Osteoblast (primary cell): ENCODE measurements at regions not wholly inside any gene's neighbourhood (a gene's known extent, or its start where the extent isn't known, plus 50 kb on each side); places are given as distances from the start of the nearest gene placed in this dataset.

Experiments
- DNase-seq: peaks from one replicate; pipeline ENCODE4 v3.0.0; 2011; ENCODE audit warnings: low spot score, mixed read lengths; ENCODE audit not compliant: insufficient read length; ENCODE audit errors: missing footprints
- H2AFZ ChIP-seq: 2 replicates; pipeline ENCODE4 v1.6.0; 2011; ENCODE audit warnings: mild to moderate bottlenecking, low read length
- H3K27ac ChIP-seq: 2 replicates; pipeline ENCODE4 v1.5.1; 2011; ENCODE audit warnings: mild to moderate bottlenecking, low read depth, low read length, moderate library complexity
- H3K27me3 ChIP-seq: 2 replicates; pipeline ENCODE4 v1.6.0; 2012; ENCODE audit warnings: mild to moderate bottlenecking, control low read depth, inconsistent platforms, low read length, moderate library complexity; ENCODE audit not compliant: insufficient read depth
- H3K36me3 ChIP-seq: 2 replicates; pipeline ENCODE4 v1.5.1; 2011; ENCODE audit warnings: mild to moderate bottlenecking, low read length, control low read depth, moderate library complexity; ENCODE audit not compliant: insufficient read depth
- H3K4me1 ChIP-seq: 2 replicates; pipeline ENCODE4 v1.5.1; 2011; ENCODE audit warnings: mild to moderate bottlenecking, low read length, control low read depth, moderate library complexity; ENCODE audit not compliant: insufficient read depth
- H3K4me2 ChIP-seq: 2 replicates; pipeline ENCODE4 v1.6.0; 2011; ENCODE audit warnings: mild to moderate bottlenecking, low read length; ENCODE audit not compliant: insufficient read depth
- H3K4me3 ChIP-seq: fragments of 200-600 bp; sonication (generic); 3 replicates; pipeline ENCODE4 v1.5.1; 2012; ENCODE audit warnings: mild to moderate bottlenecking, low read length, inconsistent platforms; ENCODE audit not compliant: insufficient read depth
- H3K79me2 ChIP-seq: 2 replicates; pipeline ENCODE4 v1.6.0; 2012; ENCODE audit warnings: mild to moderate bottlenecking, low read length, control low read depth, inconsistent platforms; ENCODE audit not compliant: insufficient read depth
- H3K9me3 ChIP-seq: 2 replicates; pipeline ENCODE4 v1.5.1; 2011; ENCODE audit warnings: low read depth, low read length, control low read depth
- H4K20me1 ChIP-seq: 2 replicates; pipeline ENCODE4 v1.6.0; 2012; ENCODE audit warnings: mild to moderate bottlenecking, low read length, control low read depth; ENCODE audit not compliant: insufficient read depth
- TF ChIP-seq, protein P1 (sequence below): IDR thresholded peaks from 2 replicates; pipeline ENCODE4 v1.5.1; 2011; ENCODE audit warnings: mild to moderate bottlenecking, low read depth, low read length, moderate library complexity; ENCODE audit errors: extremely low read depth

DNA sequence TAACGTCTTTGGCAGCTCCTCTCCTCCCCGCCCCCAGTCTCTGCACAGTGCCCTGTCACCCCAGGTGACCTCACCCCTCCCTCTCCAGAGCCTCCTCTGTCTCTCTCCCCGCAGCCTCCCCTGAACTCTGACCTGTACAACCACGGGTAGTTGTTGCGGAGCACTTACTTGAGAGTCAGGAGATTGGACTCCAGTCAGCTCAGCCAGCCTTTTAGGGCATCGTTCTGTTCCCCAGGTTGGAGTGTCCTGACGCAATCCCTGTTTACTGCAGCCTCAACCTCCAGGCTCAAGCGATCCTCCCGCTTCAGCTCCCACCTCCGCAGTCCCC, 177.7 kb downstream of the UACA start:
- no peaks in the 10 kb centered on the region for H3K36me3 ChIP-seq
- peaks cover 41% of the 10 kb centered on the region for H3K27me3 ChIP-seq
- H3K4me3 ChIP-seq = no peak overlapping the region
- no peak overlapping the region for H2AFZ ChIP-seq
- TF ChIP-seq, protein P1, sequence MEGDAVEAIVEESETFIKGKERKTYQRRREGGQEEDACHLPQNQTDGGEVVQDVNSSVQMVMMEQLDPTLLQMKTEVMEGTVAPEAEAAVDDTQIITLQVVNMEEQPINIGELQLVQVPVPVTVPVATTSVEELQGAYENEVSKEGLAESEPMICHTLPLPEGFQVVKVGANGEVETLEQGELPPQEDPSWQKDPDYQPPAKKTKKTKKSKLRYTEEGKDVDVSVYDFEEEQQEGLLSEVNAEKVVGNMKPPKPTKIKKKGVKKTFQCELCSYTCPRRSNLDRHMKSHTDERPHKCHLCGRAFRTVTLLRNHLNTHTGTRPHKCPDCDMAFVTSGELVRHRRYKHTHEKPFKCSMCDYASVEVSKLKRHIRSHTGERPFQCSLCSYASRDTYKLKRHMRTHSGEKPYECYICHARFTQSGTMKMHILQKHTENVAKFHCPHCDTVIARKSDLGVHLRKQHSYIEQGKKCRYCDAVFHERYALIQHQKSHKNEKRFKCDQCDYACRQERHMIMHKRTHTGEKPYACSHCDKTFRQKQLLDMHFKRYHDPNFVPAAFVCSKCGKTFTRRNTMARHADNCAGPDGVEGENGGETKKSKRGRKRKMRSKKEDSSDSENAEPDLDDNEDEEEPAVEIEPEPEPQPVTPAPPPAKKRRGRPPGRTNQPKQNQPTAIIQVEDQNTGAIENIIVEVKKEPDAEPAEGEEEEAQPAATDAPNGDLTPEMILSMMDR = no peak
- H3K4me2 ChIP-seq = no peak overlapping the region
- H4K20me1 ChIP-seq = no peaks in the 10 kb centered on the region
- no peaks in the 10 kb centered on the region for H3K9me3 ChIP-seq
- peaks cover 21% of the 10 kb centered on the region for H3K4me1 ChIP-seq
- H3K27ac ChIP-seq = no peak overlapping the region
- no peak for DNase-seq
- no peaks in the 10 kb centered on the region for H3K79me2 ChIP-seq

DNA sequence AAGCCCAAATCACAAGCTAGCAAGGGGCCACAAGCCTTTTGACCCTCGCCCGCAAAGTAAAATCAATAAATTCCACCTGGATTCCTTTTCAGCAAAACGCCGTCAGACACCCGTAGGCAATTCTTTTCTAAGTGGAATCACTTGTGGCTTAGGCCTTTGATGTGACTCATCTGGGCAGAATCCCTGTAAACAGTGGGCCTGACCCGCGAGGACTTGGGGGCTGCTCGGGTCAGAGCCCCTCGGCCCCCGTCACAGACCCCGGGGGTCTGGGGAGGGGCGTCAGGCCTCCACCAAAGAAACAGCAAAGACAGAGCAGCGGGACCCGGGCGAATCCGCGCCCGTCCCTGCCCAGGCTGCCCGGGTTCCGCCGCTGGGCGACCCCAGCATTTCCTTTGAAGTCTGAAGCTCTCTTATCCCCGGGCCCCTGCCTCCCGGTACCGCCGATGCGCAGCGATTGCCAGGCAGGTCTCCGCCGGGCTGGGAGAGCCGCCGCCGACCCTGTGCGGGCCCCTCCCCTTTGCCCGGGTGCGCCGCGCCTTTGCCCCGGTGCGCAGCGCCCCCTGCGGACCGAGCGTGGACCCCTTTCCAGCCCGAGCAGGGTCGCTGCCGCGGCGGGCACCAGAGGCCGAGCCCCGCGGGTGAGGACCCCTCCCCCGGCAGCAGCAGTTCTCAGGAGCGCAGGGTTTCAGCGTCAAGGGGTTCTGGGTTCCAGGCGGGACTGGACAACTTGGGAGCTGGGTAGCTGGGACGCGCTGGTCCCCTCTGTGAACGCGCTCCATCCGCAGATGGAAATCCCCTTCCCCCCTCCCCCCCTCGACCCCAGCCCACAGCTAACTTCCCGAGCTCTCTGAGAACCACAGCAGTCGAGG, 178.3 kb downstream of the UACA start:
- no peaks in the 10 kb centered on the region for H4K20me1 ChIP-seq
- TF ChIP-seq, protein P1 = no peak
- no peaks in the 10 kb centered on the region for H3K9me3 ChIP-seq
- no peak for DNase-seq
- H3K27me3 ChIP-seq = peaks cover 47% of the 10 kb centered on the region
- H3K79me2 ChIP-seq = no peaks in the 10 kb centered on the region
- no peak overlapping the region for H2AFZ ChIP-seq
- no peak overlapping the region for H3K4me2 ChIP-seq
- H3K36me3 ChIP-seq = no peaks in the 10 kb centered on the region
- peaks cover 21% of the 10 kb centered on the region for H3K4me1 ChIP-seq
- H3K27ac ChIP-seq = no peak overlapping the region
- no peak overlapping the region for H3K4me3 ChIP-seq

DNA sequence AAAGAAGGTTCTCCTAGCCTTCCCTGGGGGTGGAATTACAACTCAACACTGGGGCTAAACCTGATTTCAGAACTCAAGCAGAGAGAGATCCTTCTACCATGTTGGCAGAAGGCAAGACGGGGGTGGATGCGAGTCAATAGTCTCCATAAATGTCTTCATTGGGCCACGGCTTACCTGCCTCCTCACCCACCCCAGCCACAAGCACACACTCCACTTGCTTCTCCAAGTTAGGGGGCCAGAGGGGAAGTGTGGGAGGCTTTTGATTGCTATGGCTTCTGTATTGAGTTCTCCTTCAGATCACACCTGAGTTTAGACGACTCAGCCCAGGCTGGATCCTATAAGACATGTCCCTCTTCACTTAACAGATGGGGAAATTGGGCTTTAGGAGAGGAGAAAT, 178.9 kb downstream of the UACA start:
- H3K36me3 ChIP-seq = no peaks in the 10 kb centered on the region
- peaks cover 15% of the 10 kb centered on the region for H3K4me1 ChIP-seq
- H3K4me2 ChIP-seq = no peak overlapping the region
- peaks cover 53% of the 10 kb centered on the region for H3K27me3 ChIP-seq
- H3K79me2 ChIP-seq = no peaks in the 10 kb centered on the region
- H2AFZ ChIP-seq = no peak overlapping the region
- no peak overlapping the region for H3K27ac ChIP-seq
- DNase-seq = no peak
- no peaks in the 10 kb centered on the region for H3K9me3 ChIP-seq
- TF ChIP-seq, protein P1 = no peak
- no peaks in the 10 kb centered on the region for H4K20me1 ChIP-seq
- H3K4me3 ChIP-seq = no peak overlapping the region

DNA sequence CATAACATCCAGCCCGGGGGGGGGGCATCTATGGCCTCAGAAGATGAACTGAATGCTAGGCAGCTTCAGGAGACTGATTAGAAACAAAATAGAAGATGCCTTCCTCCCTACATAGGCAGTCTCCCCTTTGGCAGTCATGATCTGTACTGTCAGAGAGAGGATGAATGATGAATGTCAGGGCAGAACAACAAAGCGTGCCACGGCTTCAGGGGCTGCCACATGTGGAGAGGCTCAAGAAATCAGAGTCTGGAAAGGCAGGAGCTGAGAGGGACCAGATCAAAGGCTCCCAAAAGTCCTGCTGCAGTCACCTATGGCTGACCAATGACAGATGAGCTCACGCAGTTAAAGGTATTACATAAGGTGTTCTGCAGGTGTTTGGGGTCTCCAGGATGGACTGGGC, 180.4 kb downstream of the UACA start:
- peaks cover 52% of the 10 kb centered on the region for H3K27me3 ChIP-seq
- peaks cover 8% of the 10 kb centered on the region for H3K4me1 ChIP-seq
- no peak for DNase-seq
- no peak overlapping the region for H3K27ac ChIP-seq
- H4K20me1 ChIP-seq = no peaks in the 10 kb centered on the region
- no peak overlapping the region for H3K4me3 ChIP-seq
- no peak overlapping the region for H3K4me2 ChIP-seq
- no peaks in the 10 kb centered on the region for H3K9me3 ChIP-seq
- no peak overlapping the region for H2AFZ ChIP-seq
- H3K79me2 ChIP-seq = no peaks in the 10 kb centered on the region
- no peaks in the 10 kb centered on the region for H3K36me3 ChIP-seq
- TF ChIP-seq, protein P1 = no peak
